ENCODE measurements at regions not wholly inside any gene's neighbourhood (a gene's known extent, or its start where the extent isn't known, plus 50 kb on each side); places are given as distances from the start of the nearest gene placed in this dataset.

GRCh38 chr2:122758967-122759366, 1003.5 kb downstream of the TSN start:
- H3K9me3 Mint-ChIP-seq (ENCODE audit: insufficient read depth) = peaks cover 5% of the 10 kb centered on the region
- H3K4me2 ChIP-seq (replicated peaks; ENCODE audit: low read depth, low read length, poor library complexity, severe bottlenecking) = no peak overlapping the region
- POLR2A ChIA-PET = no interaction called here
- no peak overlapping the region for H2AFZ ChIP-seq (ENCODE audit: insufficient read depth, low read depth, low read length, poor library complexity, severe bottlenecking)
- no peak overlapping the region for H3K9ac ChIP-seq (ENCODE audit: low read length)
- CTCF ChIA-PET = no interaction called here
- H3K4me1 ChIP-seq (ENCODE audit: control insufficient read depth in 2 of 2, insufficient read depth in 2 of 2, low read length in 2 of 2) = no peaks in the 10 kb centered on the region
- H3K27me3 ChIP-seq (replicated peaks in 1 of 4; ENCODE audit: control extremely low read depth in 1 of 4, control insufficient read depth in 3 of 4, insufficient read depth in 4 of 4, low read length in 3 of 4) = no peaks in the 10 kb centered on the region
- H3K79me2 ChIP-seq (ENCODE audit: control insufficient read depth, insufficient read depth, low read length) = no peaks in the 10 kb centered on the region
- H3K36me3 ChIP-seq (replicated peaks in 1 of 2; ENCODE audit: control extremely low read depth in 1 of 2, control insufficient read depth in 1 of 2, extremely low read depth in 1 of 2, insufficient read depth in 2 of 2, low read length in 1 of 2) = no peaks in the 10 kb centered on the region
- no peaks in the 10 kb centered on the region for H3K4me1 Mint-ChIP-seq
- intact Hi-C loops (cut with micrococcal nuclease) = no loop called here
- no peak overlapping the region for H3K4me3 Mint-ChIP-seq
- no peak for TF ChIP-seq CTCF (IDR thresholded peaks at IDR 0.05)
- no peak for TF ChIP-seq EZH2 (IDR thresholded peaks at IDR 0.05; ENCODE audit: borderline replicate concordance, insufficient read depth, low read depth, low read length, poor library complexity, severe bottlenecking)
- H3K27me3 Mint-ChIP-seq = no peaks in the 10 kb centered on the region
- H3K27ac ChIP-seq (ENCODE audit: low read length in 2 of 2) = no peak overlapping the region
- no peak overlapping the region for H3K27ac Mint-ChIP-seq
- H3K9me3 ChIP-seq (ENCODE audit: control extremely low read depth in 1 of 3, control insufficient read depth in 2 of 3, insufficient read depth in 1 of 3, low read length in 2 of 3) = peaks cover 0 to 3% (median 0%) of the 10 kb centered on the region in 3 donors
- no peak overlapping the region for H3K4me3 ChIP-seq (ENCODE audit: control extremely low read depth in 1 of 5, extremely low read depth in 1 of 5, insufficient read depth in 1 of 5, low read depth in 2 of 5, low read length in 4 of 5)
- DNase-seq = no peak
- H4K20me1 ChIP-seq (ENCODE audit: control insufficient read depth, insufficient read depth, low read length, poor library complexity, severe bottlenecking) = no peaks in the 10 kb centered on the region
- no peak for ATAC-seq (ENCODE audit: low read depth)
- WGBS (ENCODE audit: insufficient coverage) = no CpG with 5 or more reads among the region's 2 CpGs

- intact Hi-C loops (cut with micrococcal nuclease) = no loop called here
- Histone ChIP-seq H2AFZ (ENCODE audit: insufficient read depth, low read depth, low read length, poor library complexity, severe bottlenecking) (no peak overlapping the region), H3K27me3 (replicated peaks in 1 of 4; ENCODE audit: control extremely low read depth in 1 of 4, control insufficient read depth in 3 of 4, insufficient read depth in 4 of 4, low read length in 3 of 4) (no peaks in the 10 kb centered on the region), H3K9ac (ENCODE audit: low read length) (no peak overlapping the region), H3K27ac (ENCODE audit: low read length in 2 of 2) (no peak overlapping the region), H3K9me3 (ENCODE audit: control extremely low read depth in 1 of 3, control insufficient read depth in 2 of 3, insufficient read depth in 1 of 3, low read length in 2 of 3) (no peaks in the 10 kb centered on the region), H3K4me2 (replicated peaks; ENCODE audit: low read depth, low read length, poor library complexity, severe bottlenecking) (no peak overlapping the region), H3K4me1 (ENCODE audit: control insufficient read depth in 2 of 2, insufficient read depth in 2 of 2, low read length in 2 of 2) (no peaks in the 10 kb centered on the region), H3K36me3 (replicated peaks in 1 of 2; ENCODE audit: control extremely low read depth in 1 of 2, control insufficient read depth in 1 of 2, extremely low read depth in 1 of 2, insufficient read depth in 2 of 2, low read length in 1 of 2) (no peaks in the 10 kb centered on the region), H4K20me1 (ENCODE audit: control insufficient read depth, insufficient read depth, low read length, poor library complexity, severe bottlenecking) (no peaks in the 10 kb centered on the region), H3K4me3 (ENCODE audit: control extremely low read depth in 1 of 5, extremely low read depth in 1 of 5, insufficient read depth in 1 of 5, low read depth in 2 of 5, low read length in 4 of 5) (no peak overlapping the region), H3K79me2 (ENCODE audit: control insufficient read depth, insufficient read depth, low read length) (no peaks in the 10 kb centered on the region)
- POLR2A ChIA-PET = no interaction called here
- ATAC-seq (ENCODE audit: low read depth) (no peak), DNase-seq (no peak)
- H3K4me1 Mint-ChIP-seq = no peaks in the 10 kb centered on the region
- no peak overlapping the region for H3K27ac Mint-ChIP-seq
- peaks cover 4% of the 10 kb centered on the region for H3K9me3 Mint-ChIP-seq (ENCODE audit: insufficient read depth)
- WGBS (ENCODE audit: insufficient coverage) = 67% methylated on average over 2 of the region's 3 CpGs
- H3K27me3 Mint-ChIP-seq = no peaks in the 10 kb centered on the region
- no peak overlapping the region for H3K4me3 Mint-ChIP-seq
- CTCF ChIA-PET = no interaction called here
- no peak for TF ChIP-seq EZH2 (IDR thresholded peaks at IDR 0.05; ENCODE audit: borderline replicate concordance, insufficient read depth, low read depth, low read length, poor library complexity, severe bottlenecking)
- TF ChIP-seq CTCF (IDR thresholded peaks at IDR 0.05) = no peak
Measured at GRCh38 chr2:122764014-122764413, 1008.6 kb downstream of the TSN start.
